ENCODE measurements at regions not wholly inside any gene's neighbourhood (a gene's known extent, or its start where the extent isn't known, plus 50 kb on each side); places are given as distances from the start of the nearest gene placed in this dataset.

- Histone ChIP-seq H2AK9ac (replicated peaks; ENCODE audit: low read depth, low read length, poor library complexity) (no peak overlapping the region), H3K9me3 (ENCODE audit: control insufficient read depth, insufficient read depth, low read length) (peaks cover 6% of the 10 kb centered on the region), H2AK5ac (ENCODE audit: low read depth, low read length) (no peak overlapping the region), H3K27ac (ENCODE audit: insufficient read depth, low read length) (no peak overlapping the region), H3K56ac (ENCODE audit: extremely low read depth, insufficient read depth, low read length) (no peak overlapping the region), H3K4ac (ENCODE audit: low read depth, low read length) (no peak overlapping the region), H3K79me1 (ENCODE audit: low read depth in 1 of 2, low read length in 2 of 2) (no peaks in the 10 kb centered on the region), H3K9me1 (ENCODE audit: insufficient read depth, low read length) (no peaks in the 10 kb centered on the region), H3K27me3 (ENCODE audit: control insufficient read depth, insufficient read depth, low read length) (no peaks in the 10 kb centered on the region), H3K9ac (ENCODE audit: low read depth, low read length) (no peak overlapping the region), H4K5ac (ENCODE audit: low read depth, low read length) (no peak overlapping the region), H3K23ac (ENCODE audit: low read depth, low read length) (no peak overlapping the region), H4K8ac (ENCODE audit: low read depth in 2 of 2, low read length in 2 of 2) (no peak overlapping the region), H2BK5ac (ENCODE audit: low read depth, low read length, poor library complexity, severe bottlenecking) (no peak overlapping the region), H3K4me3 (ENCODE audit: insufficient read depth, low read depth, low read length) (no peak overlapping the region), H3K4me2 (ENCODE audit: low read depth, low read length) (no peak overlapping the region), H2BK120ac (ENCODE audit: low read depth, low read length) (no peak overlapping the region), H3K4me1 (ENCODE audit: control insufficient read depth, insufficient read depth, low read length) (no peaks in the 10 kb centered on the region), H4K91ac (ENCODE audit: insufficient read depth, low read depth, low read length) (no peak overlapping the region), H3K18ac (ENCODE audit: low read depth, low read length) (no peak overlapping the region), H4K20me1 (ENCODE audit: insufficient read depth, low read length) (no peaks in the 10 kb centered on the region), H3K14ac (replicated peaks; ENCODE audit: low read depth, low read length) (no peak overlapping the region), H2AFZ (replicated peaks; ENCODE audit: low read length, poor library complexity) (no peak overlapping the region), H2BK20ac (ENCODE audit: low read depth, low read length) (no peak overlapping the region), H2BK15ac (ENCODE audit: low read depth, low read length) (no peak overlapping the region), H3K36me3 (ENCODE audit: control insufficient read depth, insufficient read depth, low read length) (no peaks in the 10 kb centered on the region)
- ATAC-seq (ENCODE audit: low read depth) (no peak), DNase-seq (no peak)
- no CpG with 5 or more reads among the region's 1 CpG for WGBS, 2 experiments (ENCODE audit: extremely low coverage in 2 of 2, insufficient read length in 1 of 2)
- no peak for TF ChIP-seq SMC3 (IDR thresholded peaks at IDR 0.05; ENCODE audit: low read depth, low read length)
- no peak for TF ChIP-seq MXI1 (IDR thresholded peaks at IDR 0.05; ENCODE audit: borderline replicate concordance, low read depth, low read length)
- TF ChIP-seq MAFK (IDR thresholded peaks at IDR 0.05; ENCODE audit: low read depth, low read length): no peak
- TF ChIP-seq POLR2A (IDR thresholded peaks at IDR 0.05; ENCODE audit: low read depth, low read length): no peak
- TF ChIP-seq NFE2L2 (IDR thresholded peaks at IDR 0.05; ENCODE audit: low read depth, low read length): no peak
- no peak for TF ChIP-seq BHLHE40 (IDR thresholded peaks at IDR 0.05; ENCODE audit: low read depth, low read length)
- no peak for TF ChIP-seq CEBPB (IDR thresholded peaks at IDR 0.05; ENCODE audit: low read depth, low read length)
- TF ChIP-seq, protein P1, sequence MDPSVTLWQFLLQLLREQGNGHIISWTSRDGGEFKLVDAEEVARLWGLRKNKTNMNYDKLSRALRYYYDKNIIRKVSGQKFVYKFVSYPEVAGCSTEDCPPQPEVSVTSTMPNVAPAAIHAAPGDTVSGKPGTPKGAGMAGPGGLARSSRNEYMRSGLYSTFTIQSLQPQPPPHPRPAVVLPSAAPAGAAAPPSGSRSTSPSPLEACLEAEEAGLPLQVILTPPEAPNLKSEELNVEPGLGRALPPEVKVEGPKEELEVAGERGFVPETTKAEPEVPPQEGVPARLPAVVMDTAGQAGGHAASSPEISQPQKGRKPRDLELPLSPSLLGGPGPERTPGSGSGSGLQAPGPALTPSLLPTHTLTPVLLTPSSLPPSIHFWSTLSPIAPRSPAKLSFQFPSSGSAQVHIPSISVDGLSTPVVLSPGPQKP (IDR thresholded peaks at IDR 0.05; ENCODE audit: borderline replicate concordance, low read depth, low read length): no peak
- TF ChIP-seq CHD1 (IDR thresholded peaks at IDR 0.05; ENCODE audit: low read depth, low read length): no peak
- no peak for TF ChIP-seq RCOR1 (IDR thresholded peaks at IDR 0.05; ENCODE audit: insufficient replicate concordance, low read length)
- TF ChIP-seq FOS (IDR thresholded peaks at IDR 0.05; ENCODE audit: low read depth, low read length): no peak
- no peak for TF ChIP-seq RAD21 (IDR thresholded peaks at IDR 0.05; ENCODE audit: low read length)
- no peak for TF ChIP-seq RFX5 (IDR thresholded peaks at IDR 0.05; ENCODE audit: low read depth, low read length)
- TF ChIP-seq, protein P2, sequence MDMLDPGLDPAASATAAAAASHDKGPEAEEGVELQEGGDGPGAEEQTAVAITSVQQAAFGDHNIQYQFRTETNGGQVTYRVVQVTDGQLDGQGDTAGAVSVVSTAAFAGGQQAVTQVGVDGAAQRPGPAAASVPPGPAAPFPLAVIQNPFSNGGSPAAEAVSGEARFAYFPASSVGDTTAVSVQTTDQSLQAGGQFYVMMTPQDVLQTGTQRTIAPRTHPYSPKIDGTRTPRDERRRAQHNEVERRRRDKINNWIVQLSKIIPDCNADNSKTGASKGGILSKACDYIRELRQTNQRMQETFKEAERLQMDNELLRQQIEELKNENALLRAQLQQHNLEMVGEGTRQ (IDR thresholded peaks at IDR 0.05; ENCODE audit: low read depth, low read length): no peak
- no peak for TF ChIP-seq MAZ (IDR thresholded peaks at IDR 0.05; ENCODE audit: borderline replicate concordance, low read depth, low read length)
- TF ChIP-seq, protein P3, sequence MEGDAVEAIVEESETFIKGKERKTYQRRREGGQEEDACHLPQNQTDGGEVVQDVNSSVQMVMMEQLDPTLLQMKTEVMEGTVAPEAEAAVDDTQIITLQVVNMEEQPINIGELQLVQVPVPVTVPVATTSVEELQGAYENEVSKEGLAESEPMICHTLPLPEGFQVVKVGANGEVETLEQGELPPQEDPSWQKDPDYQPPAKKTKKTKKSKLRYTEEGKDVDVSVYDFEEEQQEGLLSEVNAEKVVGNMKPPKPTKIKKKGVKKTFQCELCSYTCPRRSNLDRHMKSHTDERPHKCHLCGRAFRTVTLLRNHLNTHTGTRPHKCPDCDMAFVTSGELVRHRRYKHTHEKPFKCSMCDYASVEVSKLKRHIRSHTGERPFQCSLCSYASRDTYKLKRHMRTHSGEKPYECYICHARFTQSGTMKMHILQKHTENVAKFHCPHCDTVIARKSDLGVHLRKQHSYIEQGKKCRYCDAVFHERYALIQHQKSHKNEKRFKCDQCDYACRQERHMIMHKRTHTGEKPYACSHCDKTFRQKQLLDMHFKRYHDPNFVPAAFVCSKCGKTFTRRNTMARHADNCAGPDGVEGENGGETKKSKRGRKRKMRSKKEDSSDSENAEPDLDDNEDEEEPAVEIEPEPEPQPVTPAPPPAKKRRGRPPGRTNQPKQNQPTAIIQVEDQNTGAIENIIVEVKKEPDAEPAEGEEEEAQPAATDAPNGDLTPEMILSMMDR (conservative IDR thresholded peaks at IDR 0.05; ENCODE audit: low read depth, low read length): no peak
- intact Hi-C loops (cut with micrococcal nuclease) (no loop called here), dilution Hi-C loops (cut with HindIII; ENCODE audit: low sequenced_read_pairs, unreplicated experiment) (no loop called here), in situ Hi-C loops (cut with MboI; ENCODE audit: low sequenced_read_pairs) (no loop called here)
- POLR2A ChIA-PET (ENCODE audit: unreplicated experiment): no interaction called here
- BruUV-seq (replicated peaks): no TSS peak
- CTCF ChIA-PET: interaction anchor here (0.6 kb wide), 1 partner anchor 601 kb away, joined by 4 read pairs; no protein-coding TSS in a partner anchor
These were observed 439.6 kb upstream of the CCDC196 start for GRCh38 chr14:66046591-66046990.
